ENCODE measurements at regions not wholly inside any gene's neighbourhood (a gene's known extent, or its start where the extent isn't known, plus 50 kb on each side); places are given as distances from the start of the nearest gene placed in this dataset.

DNA sequence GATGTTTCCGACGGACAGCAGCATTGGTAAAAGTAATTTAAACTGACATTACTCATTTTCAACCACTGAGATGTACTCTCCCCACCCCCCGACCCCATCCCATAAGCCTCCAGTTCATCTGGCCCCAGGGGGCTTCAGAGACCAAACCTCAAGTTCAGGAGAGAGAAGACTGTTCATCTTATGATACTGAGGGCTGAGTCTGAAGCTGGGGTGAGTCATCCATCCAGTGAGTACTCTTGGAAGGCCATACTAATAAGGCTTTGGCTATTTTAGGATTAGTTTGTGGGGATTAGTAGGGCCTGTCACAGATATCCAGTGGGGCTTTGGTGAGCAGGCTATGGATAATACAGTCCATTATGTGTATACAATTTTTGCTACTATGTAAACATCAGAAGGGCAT is 125.3 kb upstream of the APCDD1 start:
- TF ChIP-seq RAD21 (conservative IDR thresholded peaks at IDR 0.05), result no peak
- no peak for TF ChIP-seq EZH2 (IDR thresholded peaks at IDR 0.05; ENCODE audit: borderline replicate concordance, insufficient read depth, low read length, poor library complexity, severe bottlenecking)
- TF ChIP-seq EP300 (conservative IDR thresholded peaks at IDR 0.05; ENCODE audit: poor library complexity, severe bottlenecking), result no peak
- no peaks in the 10 kb centered on the region for H3F3A ChIP-seq (ENCODE audit: insufficient read depth, low read length, poor library complexity, severe bottlenecking)
- H3K9me3 ChIP-seq (ENCODE audit: low read length), result no peaks in the 10 kb centered on the region
- H4K20me1 ChIP-seq (ENCODE audit: insufficient read depth), result no peaks in the 10 kb centered on the region
- no peaks in the 10 kb centered on the region for H3K27me3 ChIP-seq (ENCODE audit: insufficient read depth, low read depth, low read length)
- no peaks in the 10 kb centered on the region for H3K79me2 ChIP-seq (replicated peaks; ENCODE audit: insufficient read depth, low read length)
- H3K36me3 ChIP-seq (ENCODE audit: insufficient read depth, low read length), result no peaks in the 10 kb centered on the region
- H3K9ac ChIP-seq (ENCODE audit: low read length), result no peak overlapping the region
- H3K4me2 ChIP-seq (ENCODE audit: low read length), result no peak overlapping the region
- H3K4me3 ChIP-seq (ENCODE audit: low read length), result no peak overlapping the region
- no peak overlapping the region for H2AFZ ChIP-seq (ENCODE audit: low read depth, low read length)
- no peak overlapping the region for H3K27ac ChIP-seq (ENCODE audit: low read length)
- H3K9me2 ChIP-seq (ENCODE audit: insufficient read depth, low read length), result no peaks in the 10 kb centered on the region

DNA sequence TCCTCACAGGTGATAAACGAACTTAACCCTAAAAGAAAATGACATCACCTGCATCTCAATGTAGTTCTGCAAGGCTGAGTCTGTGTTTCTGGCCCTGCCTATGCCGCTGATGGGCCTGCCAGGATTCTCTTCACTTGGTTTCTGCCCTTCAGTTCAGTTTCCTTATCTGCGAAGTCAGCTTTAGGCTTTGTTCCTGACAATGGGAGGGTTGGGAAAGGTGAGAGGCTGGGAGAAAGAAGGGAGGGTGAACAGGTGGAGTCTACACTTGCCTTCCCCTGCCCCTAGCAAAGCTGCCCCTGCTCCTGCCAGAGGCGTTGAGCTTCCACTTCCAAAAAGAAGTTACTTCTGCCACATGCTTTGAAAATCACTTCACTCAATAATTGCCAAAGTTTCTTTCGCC is 124.0 kb upstream of the APCDD1 start:
- H3F3A ChIP-seq (ENCODE audit: insufficient read depth, low read length, poor library complexity, severe bottlenecking), result no peaks in the 10 kb centered on the region
- H3K79me2 ChIP-seq (replicated peaks; ENCODE audit: insufficient read depth, low read length), result no peaks in the 10 kb centered on the region
- no peaks in the 10 kb centered on the region for H4K20me1 ChIP-seq (ENCODE audit: insufficient read depth)
- no peaks in the 10 kb centered on the region for H3K27me3 ChIP-seq (ENCODE audit: insufficient read depth, low read depth, low read length)
- H3K9me3 ChIP-seq (ENCODE audit: low read length), result no peaks in the 10 kb centered on the region
- no peaks in the 10 kb centered on the region for H3K36me3 ChIP-seq (ENCODE audit: insufficient read depth, low read length)
- H3K4me2 ChIP-seq (ENCODE audit: low read length), result no peak overlapping the region
- no peak overlapping the region for H2AFZ ChIP-seq (ENCODE audit: low read depth, low read length)
- no peak overlapping the region for H3K9ac ChIP-seq (ENCODE audit: low read length)
- no peaks in the 10 kb centered on the region for H3K9me2 ChIP-seq (ENCODE audit: insufficient read depth, low read length)
- no peak overlapping the region for H3K27ac ChIP-seq (ENCODE audit: low read length)
- no peak overlapping the region for H3K4me3 ChIP-seq (ENCODE audit: low read length)
- TF ChIP-seq, protein P1, sequence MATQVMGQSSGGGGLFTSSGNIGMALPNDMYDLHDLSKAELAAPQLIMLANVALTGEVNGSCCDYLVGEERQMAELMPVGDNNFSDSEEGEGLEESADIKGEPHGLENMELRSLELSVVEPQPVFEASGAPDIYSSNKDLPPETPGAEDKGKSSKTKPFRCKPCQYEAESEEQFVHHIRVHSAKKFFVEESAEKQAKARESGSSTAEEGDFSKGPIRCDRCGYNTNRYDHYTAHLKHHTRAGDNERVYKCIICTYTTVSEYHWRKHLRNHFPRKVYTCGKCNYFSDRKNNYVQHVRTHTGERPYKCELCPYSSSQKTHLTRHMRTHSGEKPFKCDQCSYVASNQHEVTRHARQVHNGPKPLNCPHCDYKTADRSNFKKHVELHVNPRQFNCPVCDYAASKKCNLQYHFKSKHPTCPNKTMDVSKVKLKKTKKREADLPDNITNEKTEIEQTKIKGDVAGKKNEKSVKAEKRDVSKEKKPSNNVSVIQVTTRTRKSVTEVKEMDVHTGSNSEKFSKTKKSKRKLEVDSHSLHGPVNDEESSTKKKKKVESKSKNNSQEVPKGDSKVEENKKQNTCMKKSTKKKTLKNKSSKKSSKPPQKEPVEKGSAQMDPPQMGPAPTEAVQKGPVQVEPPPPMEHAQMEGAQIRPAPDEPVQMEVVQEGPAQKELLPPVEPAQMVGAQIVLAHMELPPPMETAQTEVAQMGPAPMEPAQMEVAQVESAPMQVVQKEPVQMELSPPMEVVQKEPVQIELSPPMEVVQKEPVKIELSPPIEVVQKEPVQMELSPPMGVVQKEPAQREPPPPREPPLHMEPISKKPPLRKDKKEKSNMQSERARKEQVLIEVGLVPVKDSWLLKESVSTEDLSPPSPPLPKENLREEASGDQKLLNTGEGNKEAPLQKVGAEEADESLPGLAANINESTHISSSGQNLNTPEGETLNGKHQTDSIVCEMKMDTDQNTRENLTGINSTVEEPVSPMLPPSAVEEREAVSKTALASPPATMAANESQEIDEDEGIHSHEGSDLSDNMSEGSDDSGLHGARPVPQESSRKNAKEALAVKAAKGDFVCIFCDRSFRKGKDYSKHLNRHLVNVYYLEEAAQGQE (IDR thresholded peaks at IDR 0.05; ENCODE audit: borderline replicate concordance), result no peak
- TF ChIP-seq, protein P2, sequence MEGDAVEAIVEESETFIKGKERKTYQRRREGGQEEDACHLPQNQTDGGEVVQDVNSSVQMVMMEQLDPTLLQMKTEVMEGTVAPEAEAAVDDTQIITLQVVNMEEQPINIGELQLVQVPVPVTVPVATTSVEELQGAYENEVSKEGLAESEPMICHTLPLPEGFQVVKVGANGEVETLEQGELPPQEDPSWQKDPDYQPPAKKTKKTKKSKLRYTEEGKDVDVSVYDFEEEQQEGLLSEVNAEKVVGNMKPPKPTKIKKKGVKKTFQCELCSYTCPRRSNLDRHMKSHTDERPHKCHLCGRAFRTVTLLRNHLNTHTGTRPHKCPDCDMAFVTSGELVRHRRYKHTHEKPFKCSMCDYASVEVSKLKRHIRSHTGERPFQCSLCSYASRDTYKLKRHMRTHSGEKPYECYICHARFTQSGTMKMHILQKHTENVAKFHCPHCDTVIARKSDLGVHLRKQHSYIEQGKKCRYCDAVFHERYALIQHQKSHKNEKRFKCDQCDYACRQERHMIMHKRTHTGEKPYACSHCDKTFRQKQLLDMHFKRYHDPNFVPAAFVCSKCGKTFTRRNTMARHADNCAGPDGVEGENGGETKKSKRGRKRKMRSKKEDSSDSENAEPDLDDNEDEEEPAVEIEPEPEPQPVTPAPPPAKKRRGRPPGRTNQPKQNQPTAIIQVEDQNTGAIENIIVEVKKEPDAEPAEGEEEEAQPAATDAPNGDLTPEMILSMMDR (IDR thresholded peaks at IDR 0.05; ENCODE audit: poor library complexity, severe bottlenecking), result no peak
- TF ChIP-seq MXI1 (conservative IDR thresholded peaks at IDR 0.05; ENCODE audit: poor library complexity, severe bottlenecking) (no peak), EZH2 (IDR thresholded peaks at IDR 0.05; ENCODE audit: borderline replicate concordance, insufficient read depth, low read length, poor library complexity, severe bottlenecking) (no peak), RAD21 (conservative IDR thresholded peaks at IDR 0.05) (no peak), TAF1 (IDR thresholded peaks at IDR 0.05; ENCODE audit: low read depth) (no peak), SMC3 (conservative IDR thresholded peaks at IDR 0.05; ENCODE audit: poor library complexity) (no peak), POLR2AphosphoS5 (IDR thresholded peaks at IDR 0.05) (no peak), EP300 (conservative IDR thresholded peaks at IDR 0.05; ENCODE audit: poor library complexity, severe bottlenecking) (no peak)

DNA sequence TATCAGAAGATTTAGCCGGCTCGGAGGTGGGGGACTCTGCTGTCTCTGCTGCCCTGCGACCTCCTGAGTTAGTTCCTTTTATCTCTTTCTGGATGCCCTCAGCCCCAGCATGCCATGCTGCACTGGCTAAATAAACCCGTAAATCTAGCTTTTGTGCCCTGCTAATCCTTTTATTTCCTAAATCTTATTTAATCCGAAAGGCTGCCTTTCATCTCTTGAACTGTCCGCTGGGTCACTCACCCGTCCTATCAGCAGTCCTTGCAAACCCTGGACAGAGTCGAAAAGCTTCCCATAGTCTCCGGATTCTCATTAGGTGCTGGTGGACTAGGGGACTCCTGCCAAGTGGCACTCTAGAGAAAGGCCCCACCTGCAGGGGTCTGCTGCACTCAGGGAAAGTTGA is 122.0 kb upstream of the APCDD1 start:
- no peak overlapping the region for H3K27ac ChIP-seq (ENCODE audit: low read length)
- H3K9ac ChIP-seq (ENCODE audit: low read length), result no peak overlapping the region
- no peak for TF ChIP-seq RAD21 (conservative IDR thresholded peaks at IDR 0.05)
- TF ChIP-seq, protein P2 (IDR thresholded peaks at IDR 0.05; ENCODE audit: poor library complexity, severe bottlenecking), result no peak
- TF ChIP-seq SMC3 (conservative IDR thresholded peaks at IDR 0.05; ENCODE audit: poor library complexity), result no peak
- no peak for TF ChIP-seq EZH2 (IDR thresholded peaks at IDR 0.05; ENCODE audit: borderline replicate concordance, insufficient read depth, low read length, poor library complexity, severe bottlenecking)
- TF ChIP-seq MXI1 (conservative IDR thresholded peaks at IDR 0.05; ENCODE audit: poor library complexity, severe bottlenecking), result no peak
- TF ChIP-seq POLR2AphosphoS5 (IDR thresholded peaks at IDR 0.05), result no peak
- no peak for TF ChIP-seq EP300 (conservative IDR thresholded peaks at IDR 0.05; ENCODE audit: poor library complexity, severe bottlenecking)
- no peak for TF ChIP-seq TAF1 (IDR thresholded peaks at IDR 0.05; ENCODE audit: low read depth)
- TF ChIP-seq, protein P1 (IDR thresholded peaks at IDR 0.05; ENCODE audit: borderline replicate concordance), result no peak
- H3K9me3 ChIP-seq (ENCODE audit: low read length), result no peaks in the 10 kb centered on the region
- H3K9me2 ChIP-seq (ENCODE audit: insufficient read depth, low read length), result no peaks in the 10 kb centered on the region
- H4K20me1 ChIP-seq (ENCODE audit: insufficient read depth), result no peaks in the 10 kb centered on the region
- no peaks in the 10 kb centered on the region for H3K36me3 ChIP-seq (ENCODE audit: insufficient read depth, low read length)
- H3F3A ChIP-seq (ENCODE audit: insufficient read depth, low read length, poor library complexity, severe bottlenecking), result no peaks in the 10 kb centered on the region
- H3K27me3 ChIP-seq (ENCODE audit: insufficient read depth, low read depth, low read length), result no peaks in the 10 kb centered on the region
- H3K4me3 ChIP-seq (ENCODE audit: low read length), result no peak overlapping the region
- H3K4me2 ChIP-seq (ENCODE audit: low read length), result no peak overlapping the region
- no peak overlapping the region for H2AFZ ChIP-seq (ENCODE audit: low read depth, low read length)
- no peaks in the 10 kb centered on the region for H3K79me2 ChIP-seq (replicated peaks; ENCODE audit: insufficient read depth, low read length)
